Panc1 (cell line): ENCODE measurements at regions not wholly inside any gene's neighbourhood (a gene's known extent, or its start where the extent isn't known, plus 50 kb on each side); places are given as distances from the start of the nearest gene placed in this dataset.

ENCODE experiments used
- ATAC-seq: fragments of 200-7000 bp; cut with Tn5 transposase; 2 replicates; pipeline ENCODE4 v1.9.1; 2020; ENCODE audit warnings: mild to moderate bottlenecking, moderate library complexity
- BruUV-seq: library from RNA; stranded (reverse); fragments of 400-500 nt; replicated peaks from 2 replicates; lab custom pipeline; 2021; lab: Mats Ljungman, UMichigan
- CTCF ChIA-PET: fragments of 300-600 bp; sonication (Branson Sonifier 250); formaldehyde crosslinking; loops from one replicate; lab custom pipeline; 2022; ENCODE audit warnings: antibody characterized with exemption; lab: Charles Lee
- POLR2A ChIA-PET: fragments of 300-600 bp; sonication (Branson Sonifier 250); formaldehyde crosslinking; loops from one replicate; lab custom pipeline; 2022; ENCODE audit warnings: antibody characterized with exemption; lab: Charles Lee
- DNase-seq: peaks from one replicate; pipeline ENCODE4 v3.0.0-alpha.2; 2010; ENCODE audit warnings: low read depth, low spot score
- H3K27ac ChIP-seq: 2 replicates; pipeline ENCODE4 v1.5.1; 2011; ENCODE audit warnings: mild to moderate bottlenecking, low read length, inconsistent platforms
- H3K27me3 ChIP-seq: fragments of 200-500 bp; sonication (Bioruptor generic); 2 replicates; pipeline ENCODE4 v1.6.0; 2014; ENCODE audit warnings: low read length, inconsistent platforms; ENCODE audit not compliant: control insufficient read depth, insufficient read depth
- H3K36me3 ChIP-seq: fragments of 200-500 bp; sonication (Bioruptor generic); 2 replicates; pipeline ENCODE4 v1.5.1; 2014; ENCODE audit warnings: inconsistent platforms, mild to moderate bottlenecking, low read length, moderate library complexity; ENCODE audit not compliant: control insufficient read depth, insufficient read depth
- H3K4me1 ChIP-seq: 2 replicates; pipeline ENCODE4 v1.5.1; 2011; ENCODE audit warnings: inconsistent platforms, mild to moderate bottlenecking, low read length, moderate library complexity; ENCODE audit not compliant: control insufficient read depth, insufficient read depth
- H3K4me3 ChIP-seq, 2 experiments: 2 replicates each; pipeline ENCODE4 v1.5.1; 2011 to 2012; ENCODE audit warnings: low read depth in 2 of 2, low read length in 2 of 2, mild to moderate bottlenecking in 2 of 2, inconsistent platforms in 1 of 2, moderate library complexity in 1 of 2
- H3K9me3 ChIP-seq: fragments of 200-500 bp; sonication (Bioruptor generic); 2 replicates; pipeline ENCODE4 v1.5.1; 2014; ENCODE audit warnings: low read depth, mild to moderate bottlenecking, inconsistent platforms, low read length, moderate library complexity; ENCODE audit not compliant: control insufficient read depth, insufficient read depth
- CTCF ChIP-seq: fragments of 450-650 bp; IDR thresholded peaks from 2 replicates; pipeline ENCODE4 v1.5.1; 2017; ENCODE audit warnings: mild to moderate bottlenecking
- POLR2AphosphoS5 ChIP-seq: IDR thresholded peaks from 2 replicates; pipeline ENCODE4 v1.6.1; 2012; ENCODE audit warnings: mild to moderate bottlenecking, low read depth, low read length, moderate library complexity
- REST ChIP-seq, 2 experiments: IDR thresholded peaks; 2 replicates each; pipeline ENCODE4 v1.6.1; 2011 to 2012; ENCODE audit warnings: low read depth in 2 of 2, control low read depth in 1 of 2, low read length in 1 of 2, mild to moderate bottlenecking in 1 of 2, moderate library complexity in 1 of 2; ENCODE audit not compliant: insufficient read depth in 1 of 2
- SIN3A ChIP-seq: IDR thresholded peaks from 2 replicates; pipeline ENCODE4 v1.6.1; 2012; ENCODE audit warnings: low read depth, mild to moderate bottlenecking, low read length, moderate library complexity, borderline replicate concordance; ENCODE audit not compliant: insufficient read depth
- TCF7L2 ChIP-seq: IDR thresholded peaks from 2 replicates; pipeline ENCODE4 v1.6.1; 2011; ENCODE audit warnings: mild to moderate bottlenecking, low read depth, low read length, inconsistent platforms
- in situ Hi-C: cut with HindIII; loops from 2 replicates; pipeline ENCODE4 v1.10.0; 2016; ENCODE audit warnings: low sequenced_read_pairs, low pct_unique_long_range_greater_than_20kb
- intact Hi-C: fragments of 100-400 bp; cut with micrococcal nuclease; formaldehyde crosslinking; loops from one replicate; pipeline ENCODE4 v1.10.0; 2022; ENCODE audit not compliant: unreplicated experiment

DNA sequence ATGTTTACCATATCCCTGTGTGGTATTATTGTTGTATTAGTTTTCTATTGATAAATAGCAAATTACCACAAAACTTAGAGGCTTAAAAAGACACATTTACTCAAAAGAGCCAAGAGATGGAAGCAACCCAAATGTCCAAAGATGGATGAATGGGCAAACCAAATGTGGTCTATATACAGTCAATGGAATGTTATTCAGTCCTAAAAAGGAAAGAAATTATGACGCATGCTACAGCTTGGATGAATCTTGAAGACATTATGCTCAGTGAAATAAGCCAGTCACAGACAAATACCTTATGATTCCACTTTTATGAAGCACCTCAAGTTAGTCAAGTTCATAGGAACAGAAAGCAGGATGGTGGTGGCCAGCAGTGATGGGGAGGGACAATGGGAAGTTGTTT lies 144.7 kb downstream of the QDPR start:
- H3K4me1 ChIP-seq = no peaks in the 10 kb centered on the region
- intact Hi-C loops = no loop called here
- ChIA-PET POLR2A (no interaction called here), CTCF (no interaction called here)
- H3K4me3 ChIP-seq = no peak overlapping the region
- no peak overlapping the region for H3K27ac ChIP-seq
- H3K36me3 ChIP-seq = no peaks in the 10 kb centered on the region
- ATAC-seq (no peak), DNase-seq (no peak)
- no peaks in the 10 kb centered on the region for H3K9me3 ChIP-seq
- in situ Hi-C loops = no loop called here
- no peaks in the 10 kb centered on the region for H3K27me3 ChIP-seq
- no TSS peak for BruUV-seq
- no peak for TF ChIP-seq REST (IDR thresholded peaks at IDR 0.05; ENCODE audit: insufficient read depth in 1 of 2, low read depth in 2 of 2, low read length in 1 of 2)
- no peak for TF ChIP-seq CTCF
- no peak for TF ChIP-seq TCF7L2
- no peak for TF ChIP-seq POLR2AphosphoS5
- TF ChIP-seq SIN3A = no peak

DNA sequence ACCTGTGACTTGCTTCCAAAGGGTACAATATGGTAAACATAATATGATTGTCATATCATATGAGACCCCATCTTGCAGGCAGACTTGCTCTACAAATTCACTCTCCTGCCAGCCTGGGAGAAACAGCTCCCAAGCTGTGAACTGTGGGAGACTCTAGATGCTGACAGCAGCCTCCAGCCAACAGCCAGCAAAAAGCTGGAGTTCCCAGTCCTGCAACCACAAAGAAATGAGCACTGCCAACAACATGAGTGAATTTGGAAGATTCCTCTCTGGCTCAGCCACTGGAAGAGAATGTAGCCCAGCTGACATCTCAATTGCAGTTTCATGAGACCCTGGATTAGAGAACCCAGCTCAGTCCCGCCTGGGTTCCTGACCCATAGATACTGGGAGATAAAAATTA lies 145.4 kb downstream of the QDPR start:
- H3K27ac ChIP-seq = no peak overlapping the region
- no peaks in the 10 kb centered on the region for H3K36me3 ChIP-seq
- intact Hi-C loops = no loop called here
- H3K27me3 ChIP-seq = no peaks in the 10 kb centered on the region
- no TSS peak for BruUV-seq
- POLR2A ChIA-PET = no interaction called here
- in situ Hi-C loops = no loop called here
- H3K9me3 ChIP-seq = no peaks in the 10 kb centered on the region
- H3K4me1 ChIP-seq = no peaks in the 10 kb centered on the region
- CTCF ChIA-PET = no interaction called here
- H3K4me3 ChIP-seq = no peak overlapping the region
- DNase-seq (no peak), ATAC-seq (no peak)
- TF ChIP-seq TCF7L2 = no peak
- TF ChIP-seq REST (IDR thresholded peaks at IDR 0.05; ENCODE audit: insufficient read depth in 1 of 2, low read depth in 2 of 2, low read length in 1 of 2) = no peak
- no peak for TF ChIP-seq POLR2AphosphoS5
- no peak for TF ChIP-seq SIN3A
- TF ChIP-seq CTCF = no peak
